Trophoblast cell (in vitro differentiated cells and primary cell): ENCODE measurements at regions not wholly inside any gene's neighbourhood (a gene's known extent, or its start where the extent isn't known, plus 50 kb on each side); places are given as distances from the start of the nearest gene placed in this dataset.

ENCODE experiments used
- DNase-seq, 2 donors: peaks; one replicate each; pipeline ENCODE4 v3.0.0-alpha.2; 2016
- H2AFZ ChIP-seq: 2 replicates; pipeline ENCODE4 v1.6.1; 2013; ENCODE audit warnings: low read length, moderate library complexity, mild to moderate bottlenecking; ENCODE audit not compliant: insufficient read depth, poor library complexity
- H2AK5ac ChIP-seq: 2 replicates; pipeline ENCODE4 v1.6.1; 2013; ENCODE audit warnings: mild to moderate bottlenecking, low read length
- H2BK120ac ChIP-seq: 2 replicates; pipeline ENCODE4 v1.6.1; 2013; ENCODE audit warnings: low read length, mild to moderate bottlenecking, moderate library complexity; ENCODE audit not compliant: insufficient read depth, poor library complexity
- H2BK12ac ChIP-seq: 2 replicates; pipeline ENCODE4 v1.6.1; 2013; ENCODE audit warnings: mild to moderate bottlenecking, low read length, moderate library complexity
- H2BK5ac ChIP-seq: 2 replicates; pipeline ENCODE4 v1.6.1; 2013; ENCODE audit warnings: low read length, low read depth, moderate library complexity, mild to moderate bottlenecking; ENCODE audit not compliant: poor library complexity
- H3K14ac ChIP-seq: 2 replicates; pipeline ENCODE4 v1.6.1; 2013; ENCODE audit warnings: mild to moderate bottlenecking, low read length
- H3K18ac ChIP-seq: 2 replicates; pipeline ENCODE4 v1.6.1; 2013; ENCODE audit warnings: mild to moderate bottlenecking, low read length
- H3K23ac ChIP-seq: 2 replicates; pipeline ENCODE4 v1.6.1; 2013; ENCODE audit warnings: low read length
- H3K27ac ChIP-seq: 2 replicates; pipeline ENCODE4 v1.5.1; 2013; ENCODE audit warnings: low read depth, mild to moderate bottlenecking, inconsistent platforms, low read length, moderate library complexity
- H3K27me3 ChIP-seq: 2 replicates; pipeline ENCODE4 v1.6.1; 2013; ENCODE audit warnings: inconsistent platforms, mild to moderate bottlenecking, low read length, moderate library complexity; ENCODE audit not compliant: insufficient read depth
- H3K36me3 ChIP-seq, 2 experiments: 1 replicate in 1 of 2; 2 replicates in 1 of 2; pipeline ENCODE4 v1.6.1; 2013; ENCODE audit warnings: low read length in 2 of 2, mild to moderate bottlenecking in 2 of 2, moderate library complexity in 1 of 2; ENCODE audit not compliant: insufficient read depth in 2 of 2, control insufficient read depth in 1 of 2
- H3K4ac ChIP-seq: 2 replicates; pipeline ENCODE4 v1.6.1; 2013; ENCODE audit warnings: low read depth, mild to moderate bottlenecking, low read length, moderate library complexity
- H3K4me1 ChIP-seq, 2 experiments: 1 replicate in 1 of 2; 2 replicates in 1 of 2; pipeline ENCODE4 v1.6.1; 2013; ENCODE audit warnings: low read length in 2 of 2, mild to moderate bottlenecking in 2 of 2, moderate library complexity in 1 of 2; ENCODE audit not compliant: insufficient read depth in 2 of 2, control insufficient read depth in 1 of 2
- H3K4me2 ChIP-seq: 2 replicates; pipeline ENCODE4 v1.6.1; 2013; ENCODE audit warnings: inconsistent platforms, mild to moderate bottlenecking, low read length, moderate library complexity
- H3K4me3 ChIP-seq: 2 replicates; pipeline ENCODE4 v1.5.1; 2013; ENCODE audit warnings: mild to moderate bottlenecking, low read depth, low read length, inconsistent platforms
- H3K79me1 ChIP-seq: one replicate; pipeline ENCODE4 v1.6.1; 2013; ENCODE audit warnings: low read length
- H3K79me2 ChIP-seq: 2 replicates; pipeline ENCODE4 v1.6.1; 2013; ENCODE audit warnings: low read length, mild to moderate bottlenecking; ENCODE audit not compliant: control insufficient read depth, insufficient read depth, poor library complexity
- H3K9ac ChIP-seq: 2 replicates; pipeline ENCODE4 v1.6.1; 2013; ENCODE audit warnings: mild to moderate bottlenecking, low read length
- H3K9me3 ChIP-seq: 2 replicates; pipeline ENCODE4 v1.6.1; 2013; ENCODE audit warnings: low read depth, mild to moderate bottlenecking, control low read depth, inconsistent platforms, low read length; ENCODE audit not compliant: insufficient read depth
- H4K12ac ChIP-seq: 2 replicates; pipeline ENCODE4 v1.6.1; 2013; ENCODE audit warnings: low read depth, mild to moderate bottlenecking, low read length, moderate library complexity
- H4K8ac ChIP-seq: 2 replicates; pipeline ENCODE4 v1.6.1; 2013; ENCODE audit warnings: low read depth, mild to moderate bottlenecking, low read length, moderate library complexity
- H4K91ac ChIP-seq: one replicate; pipeline ENCODE4 v1.6.1; 2013; ENCODE audit warnings: low read depth, mild to moderate bottlenecking, low read length, moderate library complexity
- WGBS: extraction: QIAGEN DNeasy Blood & Tissue Kit; methylation state at CpG from one replicate; pipeline ENCODE4 v1.1.7; 2013; ENCODE audit warnings: missing lambda C conversion rate; ENCODE audit not compliant: insufficient read length, insufficient coverage; ENCODE audit errors: extremely low coverage; 5-methylcytosine and 5-hydroxymethylcytosine counted together

GRCh38 chr4:13236485-13236884 is 247.7 kb downstream of the RAB28 start:
- Histone ChIP-seq H2AK5ac (no peak overlapping the region), H3K79me2 (no peaks in the 10 kb centered on the region), H3K4ac (no peak overlapping the region), H3K79me1 (no peaks in the 10 kb centered on the region), H3K4me1 (no peaks in the 10 kb centered on the region), H3K9ac (no peak overlapping the region), H2BK5ac (no peak overlapping the region), H4K8ac (no peak overlapping the region), H2BK12ac (no peak overlapping the region), H3K9me3 (no peaks in the 10 kb centered on the region), H3K27me3 (no peaks in the 10 kb centered on the region), H3K23ac (no peak overlapping the region), H3K4me2 (no peak overlapping the region), H4K91ac (no peak overlapping the region), H3K27ac (no peak overlapping the region), H3K4me3 (no peak overlapping the region), H2BK120ac (no peak overlapping the region), H3K14ac (no peak overlapping the region), H4K12ac (no peak overlapping the region), H2AFZ (no peak overlapping the region), H3K18ac (no peak overlapping the region), H3K36me3 (no peaks in the 10 kb centered on the region)
- DNase-seq: no peak
- no CpG with 5 or more reads among the region's 4 CpGs for WGBS

GRCh38 chr4:13233755-13234154 is 250.4 kb downstream of the RAB28 start:
- H2AK5ac ChIP-seq: no peak overlapping the region
- H3K9ac ChIP-seq: no peak overlapping the region
- no peak overlapping the region for H3K4ac ChIP-seq
- no peaks in the 10 kb centered on the region for H3K4me1 ChIP-seq
- H3K23ac ChIP-seq: no peak overlapping the region
- H4K12ac ChIP-seq: no peak overlapping the region
- no peak overlapping the region for H2BK12ac ChIP-seq
- H2BK120ac ChIP-seq: no peak overlapping the region
- H2AFZ ChIP-seq: no peak overlapping the region
- no peak overlapping the region for H4K91ac ChIP-seq
- no peaks in the 10 kb centered on the region for H3K9me3 ChIP-seq
- H3K36me3 ChIP-seq: no peaks in the 10 kb centered on the region
- no peak for DNase-seq
- no peak overlapping the region for H2BK5ac ChIP-seq
- H3K27me3 ChIP-seq: no peaks in the 10 kb centered on the region
- H4K8ac ChIP-seq: no peak overlapping the region
- H3K79me1 ChIP-seq: no peaks in the 10 kb centered on the region
- no CpG with 5 or more reads among the region's 1 CpG for WGBS
- no peak overlapping the region for H3K4me2 ChIP-seq
- H3K14ac ChIP-seq: no peak overlapping the region
- no peak overlapping the region for H3K18ac ChIP-seq
- H3K4me3 ChIP-seq: no peak overlapping the region
- no peak overlapping the region for H3K27ac ChIP-seq
- no peaks in the 10 kb centered on the region for H3K79me2 ChIP-seq

- Histone ChIP-seq H3K79me2 (no peaks in the 10 kb centered on the region), H3K36me3 (no peaks in the 10 kb centered on the region), H2BK120ac (no peak overlapping the region), H4K91ac (no peak overlapping the region), H3K79me1 (no peaks in the 10 kb centered on the region), H3K18ac (no peak overlapping the region), H3K9ac (no peak overlapping the region), H3K4me2 (no peak overlapping the region), H3K27ac (no peak overlapping the region), H3K4me3 (no peak overlapping the region), H2BK12ac (no peak overlapping the region), H2BK5ac (no peak overlapping the region), H4K12ac (no peak overlapping the region), H2AFZ (no peak overlapping the region), H3K27me3 (no peaks in the 10 kb centered on the region), H3K4me1 (no peaks in the 10 kb centered on the region), H2AK5ac (no peak overlapping the region), H3K14ac (no peak overlapping the region), H4K8ac (no peak overlapping the region), H3K9me3 (no peaks in the 10 kb centered on the region), H3K4ac (no peak overlapping the region), H3K23ac (no peak overlapping the region)
- WGBS: no CpG with 5 or more reads among the region's 4 CpGs
- DNase-seq: no peak
Measured at GRCh38 chr4:13219971-13220370, 264.2 kb downstream of the RAB28 start.

- no peak overlapping the region for H3K9ac ChIP-seq
- H2AK5ac ChIP-seq: no peak overlapping the region
- no peaks in the 10 kb centered on the region for H3K4me1 ChIP-seq
- no peak overlapping the region for H2BK12ac ChIP-seq
- no peak overlapping the region for H2BK120ac ChIP-seq
- no peaks in the 10 kb centered on the region for H3K9me3 ChIP-seq
- H3K23ac ChIP-seq: no peak overlapping the region
- H3K18ac ChIP-seq: no peak overlapping the region
- H3K4me2 ChIP-seq: no peak overlapping the region
- H4K8ac ChIP-seq: no peak overlapping the region
- H2AFZ ChIP-seq: no peak overlapping the region
- H4K12ac ChIP-seq: no peak overlapping the region
- no peak for DNase-seq
- H3K14ac ChIP-seq: no peak overlapping the region
- H3K36me3 ChIP-seq: no peaks in the 10 kb centered on the region
- H2BK5ac ChIP-seq: no peak overlapping the region
- no CpG with 5 or more reads among the region's 4 CpGs for WGBS
- no peak overlapping the region for H3K27ac ChIP-seq
- no peaks in the 10 kb centered on the region for H3K79me1 ChIP-seq
- no peaks in the 10 kb centered on the region for H3K79me2 ChIP-seq
- no peak overlapping the region for H4K91ac ChIP-seq
- H3K4ac ChIP-seq: no peak overlapping the region
- H3K27me3 ChIP-seq: no peaks in the 10 kb centered on the region
- H3K4me3 ChIP-seq: no peak overlapping the region
Measured at GRCh38 chr4:13218326-13218958, 265.7 kb downstream of the RAB28 start.
